ENCODE measurements at regions not wholly inside any gene's neighbourhood (a gene's known extent, or its start where the extent isn't known, plus 50 kb on each side); places are given as distances from the start of the nearest gene placed in this dataset.

DNA sequence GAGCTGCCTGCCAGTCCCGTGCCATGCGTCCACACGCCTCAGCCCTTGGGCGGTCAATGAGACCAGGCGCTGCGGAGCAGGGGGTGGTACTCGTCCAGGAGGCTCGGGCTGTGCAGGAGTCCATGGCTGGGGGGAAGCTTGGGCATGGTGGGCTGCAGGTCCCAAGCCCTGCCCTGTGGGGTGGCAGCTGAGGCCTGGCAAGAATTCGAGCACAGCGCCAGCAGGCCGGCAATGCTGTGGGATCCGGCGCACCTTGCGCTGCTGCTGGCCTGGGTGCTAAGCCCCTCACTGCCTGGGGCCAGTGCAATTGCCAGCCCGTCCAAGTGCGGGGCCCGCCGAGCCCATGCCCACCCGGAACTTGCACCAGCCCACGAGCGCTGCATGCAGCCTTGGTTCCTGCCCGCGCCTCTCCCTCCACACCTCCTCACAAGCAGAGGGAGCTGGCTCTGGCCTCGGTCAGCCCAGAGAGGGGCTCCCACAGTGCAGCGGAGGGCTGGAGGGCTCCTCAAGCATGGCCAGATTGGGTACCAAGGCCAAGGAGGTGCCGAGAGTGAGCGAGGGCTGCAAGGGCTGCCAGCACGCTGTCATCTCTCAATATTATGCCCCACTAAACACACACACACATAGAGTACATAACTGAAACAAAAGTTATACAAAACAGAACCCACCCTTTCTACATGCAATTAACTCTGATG is 307.7 kb downstream of the LMO4 start:
- no peak for DNase-seq

GRCh38 chr1:87638636-87639035 is 310.0 kb downstream of the LMO4 start:
- no peak for DNase-seq

GRCh38 chr1:87641996-87642395 is 313.3 kb downstream of the LMO4 start:
- no peak for DNase-seq

DNA sequence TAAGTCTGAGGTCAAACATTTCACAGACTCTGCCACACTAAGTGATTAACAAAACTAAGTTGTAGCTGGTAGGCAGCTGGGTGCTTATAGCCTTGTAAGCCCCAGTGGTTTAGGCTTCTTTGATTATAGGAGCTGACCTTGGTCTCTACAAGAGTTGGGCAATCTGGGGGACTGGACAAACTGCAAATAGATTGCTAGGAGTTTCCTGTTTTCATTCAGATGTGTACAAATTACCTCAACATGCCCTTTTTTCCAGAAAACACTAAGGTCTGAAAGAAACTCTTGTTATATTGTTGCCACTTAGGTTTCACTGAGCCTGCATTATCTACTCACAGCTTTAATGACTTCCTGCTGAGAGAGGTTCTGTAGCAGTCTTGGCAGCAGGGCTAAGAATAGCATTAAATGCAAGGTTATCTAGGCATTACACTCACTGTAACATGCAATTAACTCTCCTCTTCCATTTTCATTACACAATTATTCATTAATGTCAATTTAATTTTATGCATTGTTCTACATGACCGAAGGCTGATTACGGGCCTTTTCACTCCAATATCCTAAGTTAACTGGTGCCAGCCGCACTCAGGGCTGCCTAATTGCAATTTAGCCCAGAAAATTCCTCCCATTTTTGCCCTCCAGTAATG is 314.0 kb downstream of the LMO4 start:
- no peak for DNase-seq

DNA sequence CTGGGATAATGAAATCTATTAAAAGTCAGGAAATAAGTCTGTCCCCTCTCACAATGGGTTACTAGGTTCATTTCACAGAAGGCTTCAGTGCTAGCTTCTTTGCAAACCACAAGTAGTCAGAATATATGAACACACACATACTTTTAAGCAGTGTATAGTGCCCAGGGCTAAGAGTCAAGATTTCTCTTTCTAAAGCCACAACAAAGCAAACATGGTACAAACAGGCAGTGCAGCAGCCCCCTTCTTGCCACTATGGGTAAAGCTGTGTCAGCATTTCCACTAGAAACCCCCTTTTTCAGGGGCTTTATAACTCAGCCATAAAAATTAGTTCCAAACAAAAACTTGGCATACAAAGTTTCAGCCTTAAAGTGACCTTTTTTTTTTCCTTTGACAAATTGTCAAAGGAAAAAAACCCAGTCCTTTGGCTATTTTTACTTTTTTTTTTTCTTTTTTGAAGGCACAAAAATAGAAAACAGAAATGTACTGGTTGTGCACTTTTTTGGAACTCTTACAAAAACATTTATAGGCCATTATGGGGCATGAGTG is 315.4 kb downstream of the LMO4 start:
- DNase-seq, result no peak

- DNase-seq, result no peak
Measured at GRCh38 chr1:87644579-87645190, 316.0 kb downstream of the LMO4 start.

DNA sequence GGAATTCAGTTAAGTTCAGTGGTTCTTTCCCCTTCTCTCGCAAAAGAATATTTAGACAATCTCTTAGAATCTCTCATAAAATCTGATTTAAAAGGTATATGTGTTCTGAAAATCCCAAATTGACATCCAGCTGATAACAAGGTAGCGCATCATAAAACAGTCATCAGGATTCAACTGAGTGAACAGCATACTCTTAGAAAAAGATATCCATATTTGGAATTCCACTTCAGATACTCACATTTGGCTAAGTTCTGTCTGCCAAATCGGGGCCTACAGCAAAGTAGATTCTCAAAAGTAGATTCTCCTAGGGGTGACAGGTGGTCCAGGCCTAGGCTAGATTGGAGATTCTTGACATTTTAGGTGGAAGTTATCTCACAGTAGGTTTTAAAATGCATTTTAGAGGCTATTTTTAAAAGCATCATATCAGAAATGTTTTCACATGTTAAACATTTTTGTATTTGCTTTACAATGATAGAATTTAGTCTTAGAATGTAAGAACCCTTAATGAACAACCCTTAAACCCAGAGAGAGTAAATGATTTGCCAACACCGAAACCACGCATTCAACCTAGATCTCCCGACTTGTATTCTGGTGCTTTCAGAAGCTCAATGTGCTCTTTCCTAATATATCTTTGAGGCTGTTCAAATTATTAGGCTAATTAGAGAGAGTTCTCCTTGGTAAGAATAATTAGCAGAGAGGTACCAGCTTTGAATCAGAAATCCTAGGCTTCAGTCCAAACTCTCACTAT is 318.9 kb downstream of the LMO4 start:
- DNase-seq, result no peak

- DNase-seq, result no peak
Measured at GRCh38 chr1:87648323-87649119, 319.8 kb downstream of the LMO4 start.

DNA sequence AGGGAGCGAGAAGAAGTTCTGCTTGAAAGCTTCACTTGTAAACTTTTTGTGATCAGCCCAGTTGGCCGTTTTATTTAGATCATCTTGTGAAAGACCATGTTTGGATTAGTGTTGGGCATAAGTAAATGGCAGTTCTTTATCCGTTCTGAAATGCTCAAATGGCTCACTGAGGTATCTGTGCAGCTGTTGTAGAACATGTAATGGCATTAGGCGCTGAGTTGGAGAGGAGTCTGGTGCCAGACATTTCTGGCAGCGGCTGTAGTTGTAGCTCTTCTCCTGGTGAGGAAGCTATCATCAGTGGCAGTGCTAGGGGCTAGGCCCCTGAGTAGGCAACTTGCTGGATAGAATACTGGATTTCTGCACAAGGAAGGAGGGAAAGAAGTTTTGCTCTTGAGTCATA is 321.6 kb downstream of the LMO4 start:
- DNase-seq, result no peak

DNA sequence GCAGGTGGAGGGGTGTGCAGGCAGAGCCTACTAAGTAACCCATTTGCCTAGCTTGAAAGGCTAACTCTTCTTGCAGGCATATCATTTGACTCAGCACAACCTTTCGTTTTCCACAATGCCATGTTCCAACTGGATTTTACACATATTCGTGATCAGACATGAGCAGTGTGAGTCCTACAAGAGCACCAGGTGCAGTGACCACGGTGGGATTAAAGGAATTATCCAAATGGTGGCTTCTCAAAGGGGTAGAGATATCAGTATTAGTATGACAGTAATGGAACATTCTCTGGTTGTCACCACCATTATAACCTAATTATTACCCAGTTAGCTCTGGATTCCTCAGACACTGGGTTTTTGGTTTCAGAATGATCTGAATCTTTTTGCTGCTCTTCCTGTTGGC is 323.5 kb downstream of the LMO4 start:
- no peak for DNase-seq

- no peak for DNase-seq
Measured at GRCh38 chr1:87665151-87665550, 336.5 kb downstream of the LMO4 start.

GRCh38 chr1:87666681-87667080 is 338.0 kb downstream of the LMO4 start:
- no peak for DNase-seq

GRCh38 chr1:87669674-87670073 is 341.0 kb downstream of the LMO4 start:
- DNase-seq, result no peak

DNA sequence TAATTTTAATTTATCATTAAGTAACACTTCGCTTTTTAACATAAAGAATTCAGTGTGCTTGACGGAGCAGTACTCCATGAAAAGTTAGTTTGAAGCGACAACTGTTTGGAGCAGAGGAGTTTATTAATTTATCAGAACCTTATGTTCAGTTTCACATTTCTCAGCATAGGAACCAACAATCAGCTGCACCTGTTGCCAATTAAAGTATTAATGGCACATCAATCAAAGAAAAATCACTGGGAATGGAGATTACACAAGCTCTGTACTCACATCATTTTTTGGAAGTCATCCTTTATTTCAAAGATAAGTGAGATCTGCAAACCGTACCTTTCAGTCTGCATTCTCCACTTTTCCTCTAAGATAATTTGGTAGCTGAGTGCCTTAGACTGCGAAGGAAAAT is 344.6 kb downstream of the LMO4 start:
- DNase-seq, result no peak

DNA sequence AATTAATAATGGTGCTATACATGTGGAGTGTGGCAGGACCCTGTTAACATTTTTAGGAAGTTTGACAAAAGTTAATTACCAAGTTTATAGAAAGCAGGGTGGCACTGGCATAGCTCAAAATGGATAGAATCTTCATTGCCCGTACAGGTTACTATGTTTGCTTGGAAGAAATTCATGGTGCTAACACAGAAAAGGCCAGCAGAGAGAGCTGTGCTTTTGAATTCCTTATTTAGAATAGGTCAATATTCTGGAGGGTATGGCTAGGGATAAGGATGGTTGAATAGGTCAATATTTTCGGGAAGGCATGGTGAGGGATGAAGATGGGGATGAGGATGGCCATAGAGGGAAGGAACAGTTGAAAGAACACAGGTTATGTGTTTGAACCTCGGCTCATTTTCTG is 345.1 kb downstream of the LMO4 start:
- DNase-seq, result no peak

GRCh38 chr1:87674791-87675190 is 346.1 kb downstream of the LMO4 start:
- DNase-seq, result no peak

DNA sequence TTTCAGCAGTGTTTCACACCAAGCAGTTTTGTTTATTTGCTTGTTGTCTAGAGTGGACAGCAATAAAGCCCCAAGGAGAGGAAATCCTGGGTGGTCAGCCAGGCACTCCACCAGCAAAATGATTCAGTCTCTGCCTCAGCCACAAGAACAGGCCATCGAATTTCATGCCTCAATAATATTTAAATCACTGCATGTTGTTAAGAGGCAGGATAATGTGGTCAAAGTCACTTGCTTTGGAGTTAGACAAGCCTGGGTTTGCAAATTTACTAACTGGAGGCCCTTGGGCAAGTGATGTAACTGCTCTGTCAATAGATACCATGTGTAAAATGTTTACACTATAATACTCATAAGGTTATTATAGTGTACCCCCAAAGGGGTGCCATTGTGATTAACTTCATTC is 349.6 kb downstream of the LMO4 start:
- no peak for DNase-seq

DNA sequence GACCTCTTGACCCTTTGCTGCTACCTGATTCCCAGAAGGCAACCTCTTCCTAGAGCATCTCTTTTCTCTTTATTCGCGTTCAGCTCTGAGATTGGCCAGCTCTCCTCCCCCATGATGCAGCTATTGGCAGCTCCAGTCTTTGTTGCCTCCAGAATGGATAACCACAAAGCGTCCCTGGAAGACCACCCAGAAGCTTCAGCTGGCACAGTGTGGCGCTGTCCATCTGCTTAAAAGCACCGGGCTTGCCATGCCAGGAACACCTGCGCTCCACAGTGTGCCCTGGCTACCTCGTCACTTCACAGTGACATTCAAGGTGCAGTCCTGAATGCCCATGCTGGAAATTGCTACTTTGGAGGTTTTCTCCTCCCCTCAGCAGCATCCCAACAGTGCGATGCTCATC is 353.9 kb downstream of the LMO4 start:
- no peak for DNase-seq

DNA sequence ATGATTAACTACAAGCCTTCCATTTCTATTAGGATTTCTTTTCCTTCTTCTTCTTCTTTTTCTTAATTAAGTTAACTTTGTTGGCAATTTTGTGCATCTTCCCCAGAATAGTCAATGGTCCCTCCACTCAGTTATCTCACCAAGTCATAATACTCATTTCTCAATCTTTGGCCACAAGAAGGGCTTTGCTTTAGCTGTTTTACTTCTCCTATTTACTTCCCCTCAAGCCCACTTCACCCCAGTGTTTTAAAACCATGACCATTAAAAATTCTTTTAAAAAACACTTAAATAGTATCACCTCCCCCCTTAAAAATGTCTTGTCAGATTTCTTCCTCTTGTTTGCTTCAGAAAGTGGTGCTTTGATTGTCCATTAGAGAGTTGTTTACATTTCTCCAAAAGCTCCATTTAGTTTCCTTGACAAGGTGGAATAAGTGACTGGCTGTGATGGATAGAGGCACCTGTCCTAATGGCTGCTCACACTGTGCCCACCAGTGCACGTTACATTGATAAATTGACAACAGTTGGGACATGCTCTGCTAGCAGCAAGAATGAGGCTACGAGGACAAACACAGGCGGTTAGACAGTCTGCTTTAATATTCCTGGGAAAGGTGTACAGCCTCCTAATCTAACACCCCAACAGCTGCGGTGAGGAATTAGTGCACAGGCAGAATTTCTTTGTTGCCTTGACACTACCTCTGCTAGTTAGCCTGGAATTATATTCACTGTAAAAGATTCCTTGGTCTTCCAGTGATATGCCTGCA is 354.7 kb downstream of the LMO4 start:
- no peak for DNase-seq

DNA sequence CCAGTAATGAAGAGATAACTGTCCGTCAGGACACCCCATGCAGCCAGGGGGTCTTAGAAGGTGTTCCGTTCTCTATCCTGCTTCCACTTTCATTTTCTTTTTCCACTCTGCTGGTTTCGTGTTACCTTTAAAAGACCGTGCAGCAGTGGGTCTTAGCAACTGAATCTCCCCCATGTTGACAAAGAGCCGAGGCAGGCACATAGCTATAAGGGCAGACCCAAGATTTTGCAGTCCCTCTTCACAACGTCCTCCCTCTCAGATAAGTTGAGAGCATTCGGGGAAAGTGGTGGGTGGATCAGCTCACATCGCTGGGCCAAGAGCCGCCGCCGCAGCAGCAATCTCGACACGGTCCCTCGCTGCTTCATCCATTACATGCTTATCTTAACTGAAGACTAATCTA is 355.5 kb downstream of the LMO4 start:
- DNase-seq, result no peak

DNA sequence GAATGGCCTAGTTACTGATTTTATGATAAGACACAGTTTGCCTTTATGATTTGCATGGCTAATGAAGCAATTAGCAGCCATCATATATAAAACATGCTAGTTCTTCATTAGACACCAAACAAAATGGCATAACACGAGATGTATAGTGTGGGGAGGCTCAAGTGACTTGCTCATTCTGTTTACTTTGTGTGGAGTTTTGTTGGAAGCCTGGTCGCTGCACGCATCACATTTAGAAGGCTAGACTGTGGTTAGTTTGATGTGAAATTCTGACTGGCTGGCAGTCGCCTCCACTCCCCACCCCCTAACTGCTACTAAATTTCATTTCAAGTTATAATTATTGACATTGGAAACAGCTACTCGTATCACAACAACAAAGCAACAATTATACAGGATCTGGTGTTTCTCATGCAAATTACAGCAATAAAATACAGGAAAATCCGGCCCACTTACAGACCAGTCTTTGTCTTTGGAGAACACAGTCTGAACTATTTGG is 356.1 kb downstream of the LMO4 start:
- DNase-seq, result no peak

Measured in stimulated activated CD4-positive, alpha-beta T cell treated with anti-CD3 and anti-CD28 coated beads, Interleukin-15, amount 100 ng/mL, for 24 hours (primary cell).